Panc1 (cell line): ENCODE measurements at regions not wholly inside any gene's neighbourhood (a gene's known extent, or its start where the extent isn't known, plus 50 kb on each side); places are given as distances from the start of the nearest gene placed in this dataset.

ENCODE experiments used
- ATAC-seq: fragments of 200-7000 bp; cut with Tn5 transposase; 2 replicates; pipeline ENCODE4 v1.9.1; 2020; ENCODE audit warnings: mild to moderate bottlenecking, moderate library complexity
- BruUV-seq: library from RNA; stranded (reverse); fragments of 400-500 nt; replicated peaks from 2 replicates; lab custom pipeline; 2021; lab: Mats Ljungman, UMichigan
- CTCF ChIA-PET: fragments of 300-600 bp; sonication (Branson Sonifier 250); formaldehyde crosslinking; loops from one replicate; lab custom pipeline; 2022; ENCODE audit warnings: antibody characterized with exemption; lab: Charles Lee
- POLR2A ChIA-PET: fragments of 300-600 bp; sonication (Branson Sonifier 250); formaldehyde crosslinking; loops from one replicate; lab custom pipeline; 2022; ENCODE audit warnings: antibody characterized with exemption; lab: Charles Lee
- DNase-seq: peaks from one replicate; pipeline ENCODE4 v3.0.0-alpha.2; 2010; ENCODE audit warnings: low read depth, low spot score
- H3K27ac ChIP-seq: 2 replicates; pipeline ENCODE4 v1.5.1; 2011; ENCODE audit warnings: mild to moderate bottlenecking, low read length, inconsistent platforms
- H3K27me3 ChIP-seq: fragments of 200-500 bp; sonication (Bioruptor generic); 2 replicates; pipeline ENCODE4 v1.6.0; 2014; ENCODE audit warnings: low read length, inconsistent platforms; ENCODE audit not compliant: control insufficient read depth, insufficient read depth
- H3K36me3 ChIP-seq: fragments of 200-500 bp; sonication (Bioruptor generic); 2 replicates; pipeline ENCODE4 v1.5.1; 2014; ENCODE audit warnings: inconsistent platforms, mild to moderate bottlenecking, low read length, moderate library complexity; ENCODE audit not compliant: control insufficient read depth, insufficient read depth
- H3K4me1 ChIP-seq: 2 replicates; pipeline ENCODE4 v1.5.1; 2011; ENCODE audit warnings: inconsistent platforms, mild to moderate bottlenecking, low read length, moderate library complexity; ENCODE audit not compliant: control insufficient read depth, insufficient read depth
- H3K4me3 ChIP-seq, 2 experiments: 2 replicates each; pipeline ENCODE4 v1.5.1; 2011 to 2012; ENCODE audit warnings: low read depth in 2 of 2, low read length in 2 of 2, mild to moderate bottlenecking in 2 of 2, inconsistent platforms in 1 of 2, moderate library complexity in 1 of 2
- H3K9me3 ChIP-seq: fragments of 200-500 bp; sonication (Bioruptor generic); 2 replicates; pipeline ENCODE4 v1.5.1; 2014; ENCODE audit warnings: low read depth, mild to moderate bottlenecking, inconsistent platforms, low read length, moderate library complexity; ENCODE audit not compliant: control insufficient read depth, insufficient read depth
- CTCF ChIP-seq: fragments of 450-650 bp; IDR thresholded peaks from 2 replicates; pipeline ENCODE4 v1.5.1; 2017; ENCODE audit warnings: mild to moderate bottlenecking
- POLR2AphosphoS5 ChIP-seq: IDR thresholded peaks from 2 replicates; pipeline ENCODE4 v1.6.1; 2012; ENCODE audit warnings: mild to moderate bottlenecking, low read depth, low read length, moderate library complexity
- REST ChIP-seq, 2 experiments: IDR thresholded peaks; 2 replicates each; pipeline ENCODE4 v1.6.1; 2011 to 2012; ENCODE audit warnings: low read depth in 2 of 2, control low read depth in 1 of 2, low read length in 1 of 2, mild to moderate bottlenecking in 1 of 2, moderate library complexity in 1 of 2; ENCODE audit not compliant: insufficient read depth in 1 of 2
- SIN3A ChIP-seq: IDR thresholded peaks from 2 replicates; pipeline ENCODE4 v1.6.1; 2012; ENCODE audit warnings: low read depth, mild to moderate bottlenecking, low read length, moderate library complexity, borderline replicate concordance; ENCODE audit not compliant: insufficient read depth
- TCF7L2 ChIP-seq: IDR thresholded peaks from 2 replicates; pipeline ENCODE4 v1.6.1; 2011; ENCODE audit warnings: mild to moderate bottlenecking, low read depth, low read length, inconsistent platforms
- in situ Hi-C: cut with HindIII; loops from 2 replicates; pipeline ENCODE4 v1.10.0; 2016; ENCODE audit warnings: low sequenced_read_pairs, low pct_unique_long_range_greater_than_20kb
- intact Hi-C: fragments of 100-400 bp; cut with micrococcal nuclease; formaldehyde crosslinking; loops from one replicate; pipeline ENCODE4 v1.10.0; 2022; ENCODE audit not compliant: unreplicated experiment

GRCh38 chr15:93327364-93327763 is 238.4 kb upstream of the RGMA start:
- ATAC-seq (no peak), DNase-seq (no peak)
- Histone ChIP-seq H3K36me3 (no peaks in the 10 kb centered on the region), H3K4me1 (no peaks in the 10 kb centered on the region), H3K27me3 (no peaks in the 10 kb centered on the region), H3K4me3 (no peak overlapping the region), H3K27ac (no peak overlapping the region), H3K9me3 (no peaks in the 10 kb centered on the region)
- intact Hi-C loops = no loop called here
- in situ Hi-C loops = no loop called here
- BruUV-seq = no TSS peak
- ChIA-PET CTCF (no interaction called here), POLR2A (no interaction called here)
- TF ChIP-seq POLR2AphosphoS5 (no peak), REST (IDR thresholded peaks at IDR 0.05; ENCODE audit: insufficient read depth in 1 of 2, low read depth in 2 of 2, low read length in 1 of 2) (no peak), SIN3A (no peak), TCF7L2 (no peak), CTCF (no peak)

- in situ Hi-C loops = no loop called here
- Histone ChIP-seq H3K27me3 (no peaks in the 10 kb centered on the region), H3K4me3 (no peak overlapping the region), H3K27ac (no peak overlapping the region), H3K4me1 (no peaks in the 10 kb centered on the region; the same call in 1 of the 2 replicates), H3K9me3 (no peaks in the 10 kb centered on the region), H3K36me3 (no peaks in the 10 kb centered on the region)
- BruUV-seq = no TSS peak
- DNase-seq = no peak
- ChIA-PET POLR2A (no interaction called here), CTCF (no interaction called here)
- intact Hi-C loops = no loop called here
- no peak for ATAC-seq
- no peak for TF ChIP-seq CTCF
- TF ChIP-seq SIN3A = no peak
- TF ChIP-seq REST (IDR thresholded peaks at IDR 0.05; ENCODE audit: insufficient read depth in 1 of 2, low read depth in 2 of 2, low read length in 1 of 2) = no peak
- no peak for TF ChIP-seq TCF7L2
- no peak for TF ChIP-seq POLR2AphosphoS5
Measured at GRCh38 chr15:93324186-93324975, 235.4 kb upstream of the RGMA start.
